NCI-H1417 treated with DMSO at 0.1 percent for 48 hours (cell line): ENCODE measurements at regions not wholly inside any gene's neighbourhood (a gene's known extent, or its start where the extent isn't known, plus 50 kb on each side); places are given as distances from the start of the nearest gene placed in this dataset.
"Not testable (repeated sequence)": the region's sequence is repeated elsewhere in the genome, so short reads cannot be mapped to it uniquely, and the experiment has no call there.

Source experiments
- DNase-seq: peaks from one replicate; lab custom pipeline; 2025; lab: John Stamatoyannopoulos, UW

DNA sequence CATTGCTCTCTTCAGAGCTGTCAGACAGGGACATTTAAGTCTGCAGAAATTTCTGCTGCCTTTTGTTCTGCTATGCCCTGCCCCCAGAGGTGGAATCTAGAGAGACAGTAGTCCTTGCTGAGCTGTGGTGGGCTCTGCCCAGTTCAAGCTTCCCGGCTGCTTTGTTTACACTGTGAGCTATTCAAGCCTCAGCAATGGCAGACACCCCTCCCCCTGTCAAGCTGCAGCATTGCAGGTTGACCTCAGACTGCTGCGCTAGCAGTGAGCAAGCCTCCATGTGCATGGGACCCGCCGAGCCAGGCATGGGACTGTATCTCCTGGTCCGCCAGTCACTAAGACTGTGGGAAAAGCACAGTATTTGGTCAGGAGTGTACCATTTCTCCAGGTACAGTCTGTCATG is 53.6 kb upstream of the MAPK10 start:
- not testable (repeated sequence) for DNase-seq

DNA sequence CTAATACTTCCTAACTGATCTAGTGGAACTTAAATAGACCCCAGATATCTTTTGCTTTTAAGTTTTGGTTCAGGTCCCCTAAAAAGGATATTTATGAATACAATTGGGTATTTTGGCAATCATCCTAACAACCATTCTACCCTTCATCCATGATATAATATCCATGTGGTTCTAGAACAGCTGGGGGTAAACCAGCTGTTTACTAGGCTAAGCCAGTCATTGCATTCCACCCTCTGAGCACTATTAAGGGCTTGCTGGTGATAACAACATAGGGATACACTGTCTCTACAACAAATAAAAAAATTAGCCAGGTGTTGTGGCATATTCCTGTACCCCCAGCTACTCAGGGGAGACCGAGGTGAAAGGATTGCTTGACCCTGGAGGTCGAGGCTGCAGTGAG is 54.8 kb upstream of the MAPK10 start:
- no peak for DNase-seq

DNA sequence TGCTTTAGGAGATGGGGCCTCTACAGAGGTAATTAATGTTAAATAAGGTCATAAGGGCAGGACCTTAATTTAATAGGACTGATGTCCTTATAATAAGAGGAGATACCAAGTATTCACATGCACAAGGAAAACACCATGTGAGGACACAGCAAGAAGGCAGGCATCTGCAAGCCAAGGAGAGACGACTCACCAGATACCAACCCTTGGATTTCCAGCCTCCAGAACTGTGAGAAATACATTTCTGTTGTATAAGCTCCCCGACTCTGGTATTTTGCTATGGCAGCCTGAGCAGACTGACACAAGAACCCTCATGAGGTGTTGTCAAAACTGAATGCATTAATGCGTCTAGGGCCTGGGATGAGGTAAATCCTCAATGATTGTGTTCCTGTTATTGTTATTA is 56.2 kb upstream of the MAPK10 start:
- no peak for DNase-seq

DNA sequence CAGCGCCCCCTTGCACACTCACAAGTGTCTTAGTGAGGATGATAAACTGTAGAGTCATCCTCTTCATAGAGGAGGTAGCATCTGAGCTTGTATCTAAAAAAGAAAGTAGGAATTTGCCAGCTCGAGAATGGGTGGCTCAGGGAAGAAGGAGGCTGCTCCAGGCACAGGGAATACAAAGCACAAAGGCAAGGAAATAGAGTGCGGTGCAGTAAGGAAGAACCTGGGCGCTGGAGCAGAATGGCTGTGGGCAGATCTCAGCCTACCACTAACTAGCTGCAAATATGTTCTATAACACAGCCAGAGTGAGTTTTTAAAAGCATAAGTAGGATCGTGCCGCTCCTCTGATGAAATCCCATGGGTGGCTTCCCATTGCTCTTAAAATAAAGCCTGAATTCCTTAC is 61.6 kb upstream of the MAPK10 start:
- DNase-seq, result no peak

DNA sequence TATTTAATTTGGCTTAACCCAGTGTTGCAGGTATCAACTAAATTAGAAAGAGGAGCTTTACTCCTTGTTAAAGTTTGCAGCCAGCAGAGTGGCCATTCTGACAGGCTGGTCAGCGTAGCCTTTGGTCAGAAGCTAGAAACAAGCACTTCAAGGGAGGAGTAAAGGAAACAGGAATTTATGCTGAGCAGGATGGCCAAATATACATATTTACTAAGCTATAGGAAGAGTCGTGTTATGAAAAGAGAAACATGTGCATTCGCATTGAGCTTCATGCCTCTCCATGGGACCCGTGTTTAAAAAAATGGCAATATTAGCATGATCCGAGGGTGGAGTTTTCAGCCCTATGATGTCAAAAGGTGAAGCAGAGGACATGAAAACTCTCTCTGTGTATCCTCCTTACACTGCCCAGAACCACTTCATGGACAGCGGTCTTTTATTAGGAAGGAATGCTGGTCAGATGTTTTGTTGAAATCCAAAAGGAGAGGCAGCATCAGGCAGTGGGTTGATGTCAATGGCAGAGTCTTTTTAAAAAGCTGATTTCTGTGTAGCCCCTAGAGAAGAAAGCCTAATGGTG is 71.8 kb upstream of the MAPK10 start:
- no peak for DNase-seq

DNA sequence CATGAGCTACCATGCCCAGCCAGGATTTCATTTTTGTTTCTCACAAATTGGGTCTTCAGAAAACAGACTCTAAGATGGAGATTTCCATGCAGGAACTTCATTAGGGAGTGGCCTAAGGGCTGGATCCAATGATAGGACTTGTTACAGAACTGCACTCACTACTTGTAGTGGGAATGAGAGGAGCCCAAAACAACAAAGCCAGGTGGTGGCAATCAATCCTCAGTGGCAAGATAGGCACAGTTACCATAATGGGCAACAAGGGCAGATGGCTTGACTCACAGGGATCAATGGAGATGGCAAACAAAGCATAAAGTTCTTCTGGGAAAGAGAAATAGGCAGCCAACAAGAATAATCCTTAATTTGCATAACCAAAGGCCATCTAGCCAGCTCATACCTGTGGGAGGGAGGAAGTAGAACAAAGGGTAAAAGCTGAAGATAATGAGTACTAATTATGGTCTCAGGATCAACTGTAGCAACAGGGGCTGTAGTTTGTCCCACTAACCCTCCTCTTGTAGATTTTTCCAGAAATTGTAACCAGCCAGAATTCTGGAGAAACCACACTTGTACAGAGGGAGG is 72.8 kb upstream of the MAPK10 start:
- DNase-seq, result no peak

DNA sequence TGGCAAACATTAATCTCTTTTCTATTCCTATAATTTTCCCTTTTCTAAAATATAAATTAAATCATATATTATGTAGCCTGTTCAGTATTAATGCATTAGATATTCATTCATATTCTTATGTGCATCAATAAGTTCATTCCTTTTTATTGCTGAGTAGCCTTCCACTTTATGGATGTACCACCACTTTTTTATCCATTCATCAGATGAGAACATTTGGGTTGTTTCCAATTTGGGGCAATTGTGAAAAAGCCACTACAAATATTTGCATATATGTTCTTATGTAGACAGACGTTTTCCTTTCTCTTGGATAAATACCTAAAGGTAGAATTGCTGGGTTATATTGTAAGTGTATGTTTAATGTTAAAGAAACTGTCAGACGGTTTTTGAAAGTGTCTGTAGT is 79.4 kb upstream of the MAPK10 start:
- DNase-seq, result no peak

DNA sequence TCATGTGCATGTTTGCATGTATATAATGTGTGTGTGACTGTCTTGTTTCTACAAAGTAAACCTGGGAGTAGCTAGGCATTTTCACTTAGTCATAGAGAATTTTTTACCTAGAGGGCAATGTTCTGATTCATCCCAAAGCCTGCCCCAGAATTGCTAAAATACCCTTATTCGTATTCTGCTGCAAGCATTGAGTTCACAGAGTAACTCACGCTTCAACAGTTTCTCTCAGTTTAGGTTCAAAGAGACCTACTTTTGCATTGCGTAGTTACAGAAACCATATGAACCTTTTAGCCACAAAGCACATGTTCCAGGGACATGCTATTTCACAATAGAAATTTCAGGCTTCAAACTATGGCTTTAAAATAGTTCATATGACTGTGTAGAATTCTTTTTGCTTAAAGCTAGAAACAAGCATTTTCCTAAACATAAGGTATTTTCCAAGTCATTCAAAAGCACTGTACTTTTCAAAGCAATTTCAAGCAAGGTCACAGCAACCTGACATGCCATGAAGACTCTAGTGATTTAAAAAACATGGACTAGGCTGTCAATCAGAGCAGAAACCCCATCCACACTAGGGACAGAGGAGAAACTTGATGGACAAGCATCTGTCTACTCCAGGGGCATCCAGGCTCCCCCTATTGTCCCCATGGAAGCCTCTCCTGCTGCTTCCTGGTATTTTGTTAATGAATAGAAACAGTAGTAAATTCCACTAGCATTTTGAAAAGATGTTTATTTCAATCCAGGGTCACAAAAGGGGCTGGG is 81.5 kb upstream of the MAPK10 start:
- DNase-seq, result no peak

DNA sequence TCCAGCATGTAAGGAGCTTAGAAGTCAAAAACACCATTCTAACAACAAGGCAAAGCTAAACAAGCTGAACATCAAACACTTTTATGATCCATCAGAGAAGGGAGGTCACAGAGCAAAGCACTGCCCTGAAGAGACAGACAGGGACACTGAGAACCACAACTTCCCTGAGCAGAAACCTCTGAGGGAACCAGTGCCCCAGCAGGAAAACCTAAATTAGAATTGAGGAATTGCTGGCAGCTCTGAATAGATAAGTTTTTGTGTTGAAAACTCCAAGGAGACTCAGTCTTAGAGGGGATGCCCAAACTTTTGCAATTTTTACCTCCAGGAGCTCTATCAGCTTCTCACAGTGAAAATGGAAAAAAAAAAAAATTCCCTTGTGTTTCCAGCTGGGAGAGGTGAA is 83.0 kb upstream of the MAPK10 start:
- DNase-seq, result no peak

DNA sequence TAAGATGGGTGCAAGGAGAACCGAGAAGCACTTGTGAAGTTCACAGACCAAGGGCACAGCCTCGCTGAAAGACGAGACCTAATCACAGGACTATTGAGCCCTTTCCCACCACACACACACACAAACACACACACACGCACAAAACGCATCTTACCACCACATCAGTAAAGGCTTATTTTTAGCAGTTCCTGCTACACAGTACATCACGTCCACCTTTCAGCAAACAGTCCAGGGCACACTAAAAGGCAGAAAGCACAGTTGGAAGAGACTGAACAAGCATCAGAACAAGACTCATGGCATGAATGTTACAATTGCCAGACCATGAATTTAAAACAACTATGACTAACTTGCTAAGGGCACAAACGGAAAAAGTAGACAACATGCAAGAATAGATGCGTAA is 83.6 kb upstream of the MAPK10 start:
- DNase-seq, result no peak

DNA sequence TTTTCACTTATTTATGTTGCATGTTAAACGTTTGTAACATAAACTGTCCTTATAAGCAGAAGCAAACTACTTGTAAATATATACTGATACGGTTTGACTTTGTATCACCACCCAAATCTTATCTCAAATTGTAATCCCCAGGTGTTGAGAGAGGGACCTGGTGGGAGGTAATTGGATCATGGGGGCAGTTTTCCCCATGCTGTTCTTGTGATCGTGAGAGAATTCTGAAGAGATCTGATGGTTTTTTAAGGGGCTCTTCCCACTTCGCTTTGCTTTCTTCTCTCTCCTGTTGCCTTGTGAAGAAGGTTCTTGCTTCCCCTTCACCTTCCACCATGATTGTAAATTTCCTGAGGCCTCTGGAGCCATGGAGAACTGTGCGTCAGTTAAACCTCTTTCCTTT is 87.1 kb upstream of the MAPK10 start:
- no peak for DNase-seq

DNA sequence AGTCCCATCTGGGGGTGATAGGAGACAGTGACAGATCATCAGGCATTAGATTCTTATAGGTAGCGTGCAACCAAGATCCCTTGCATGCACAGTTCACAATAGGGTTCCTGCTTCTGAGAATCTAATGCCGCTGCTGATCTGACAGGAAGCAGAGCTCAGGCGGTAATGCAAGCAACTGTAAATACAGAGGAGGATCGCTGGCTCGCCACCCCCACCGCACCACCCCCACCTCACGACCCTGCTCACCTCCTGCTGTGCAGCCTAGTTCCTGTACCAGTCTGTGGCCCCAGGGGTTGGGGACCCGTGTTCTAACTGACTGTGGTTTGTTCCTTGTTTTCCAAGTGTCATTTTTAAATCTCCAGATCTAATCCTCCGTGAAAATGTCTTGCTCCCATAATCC is 89.0 kb upstream of the MAPK10 start:
- DNase-seq, result no peak

DNA sequence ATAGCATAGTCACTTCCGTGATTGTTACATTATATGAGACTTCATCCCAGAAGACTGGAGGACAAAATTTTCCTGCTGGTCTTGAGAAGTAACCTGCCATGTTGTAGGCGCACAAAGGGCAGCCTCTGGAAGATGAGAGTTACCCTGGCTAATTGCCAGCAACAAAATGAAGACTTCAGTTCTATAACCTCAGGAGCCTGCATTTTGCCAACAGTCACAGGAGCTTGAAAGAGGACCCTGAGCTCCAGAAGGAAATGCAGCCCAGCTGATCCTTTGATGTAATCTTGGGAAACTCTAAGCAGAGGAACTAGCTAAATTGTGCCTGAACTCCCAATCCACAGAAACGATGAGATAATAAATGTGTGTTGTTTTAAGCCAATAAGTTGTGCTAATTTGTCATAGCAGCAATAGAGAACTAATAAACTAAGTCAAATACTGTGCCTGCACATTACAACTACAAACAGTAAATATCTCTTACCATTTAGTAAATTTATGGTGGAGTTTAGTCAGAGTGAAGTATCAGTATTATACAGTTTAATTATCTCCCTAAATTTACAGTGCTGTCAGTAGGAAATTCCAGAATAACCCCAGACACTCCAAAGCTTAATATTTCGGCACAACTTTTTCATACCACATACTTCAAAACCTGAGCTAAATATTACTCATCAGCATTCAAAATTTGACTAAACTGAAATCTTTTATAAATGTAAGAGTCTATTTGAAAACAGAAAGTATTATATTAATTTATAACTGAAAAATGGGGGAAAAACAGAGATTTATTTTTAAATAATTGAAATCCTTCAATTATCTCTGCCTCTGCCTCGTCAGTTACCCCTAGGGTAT is 90.1 kb upstream of the MAPK10 start:
- DNase-seq, result no peak

DNA sequence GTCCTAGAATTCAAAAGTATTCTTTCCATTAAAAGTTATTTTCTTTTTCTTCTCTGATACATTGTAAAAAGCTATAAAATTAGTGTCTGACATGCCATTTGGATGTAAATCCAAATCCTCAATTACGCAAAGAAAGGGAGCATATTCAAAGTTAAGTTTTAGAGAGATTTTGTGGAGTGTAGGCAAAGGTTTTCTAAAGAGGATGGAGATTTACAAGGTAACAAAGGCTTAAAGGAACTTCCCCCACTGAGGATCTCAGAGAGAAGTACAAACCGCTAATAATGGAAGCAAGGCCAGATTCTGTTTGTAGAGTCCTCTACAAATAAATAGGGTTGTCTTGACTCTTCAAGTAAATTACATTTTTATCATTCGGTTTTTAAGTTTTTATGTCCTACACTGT is 91.0 kb upstream of the MAPK10 start:
- DNase-seq, result no peak

DNA sequence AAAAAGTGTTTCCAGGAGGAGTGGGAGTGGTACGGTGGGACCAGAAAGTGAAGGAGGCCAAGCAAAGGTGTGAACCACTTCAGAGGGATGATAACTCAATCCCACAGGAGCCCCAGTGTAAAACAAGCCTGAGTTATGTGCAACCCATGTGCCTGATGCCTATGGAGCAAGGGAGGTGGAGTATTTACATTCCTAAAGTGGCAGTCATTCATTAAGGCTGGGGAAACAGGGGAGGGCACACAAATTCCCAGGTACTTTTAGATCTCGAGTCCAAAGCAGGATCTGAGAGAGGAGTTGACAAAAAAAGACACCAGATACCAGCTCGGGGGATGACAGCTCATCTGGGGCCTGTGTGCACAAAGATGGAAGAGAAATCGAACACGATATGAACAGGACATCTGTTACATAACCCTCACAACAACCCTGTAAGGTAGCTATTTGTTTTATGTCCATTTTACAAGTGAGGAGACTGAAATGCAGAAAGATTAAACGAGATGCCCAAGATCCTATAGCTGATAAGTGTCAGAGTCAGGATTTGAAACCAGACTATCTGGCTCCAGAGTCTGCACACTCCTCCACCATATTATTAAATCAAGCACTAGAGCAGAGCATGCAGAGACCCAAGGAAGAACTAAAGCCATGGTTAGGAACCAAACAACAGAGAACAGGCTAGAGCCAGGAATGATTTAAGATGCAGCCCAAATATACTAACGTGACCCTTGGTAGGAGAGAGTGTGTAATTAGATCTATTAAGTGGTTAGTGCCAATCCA is 91.9 kb upstream of the MAPK10 start:
- DNase-seq, result peak; percentile 61

DNA sequence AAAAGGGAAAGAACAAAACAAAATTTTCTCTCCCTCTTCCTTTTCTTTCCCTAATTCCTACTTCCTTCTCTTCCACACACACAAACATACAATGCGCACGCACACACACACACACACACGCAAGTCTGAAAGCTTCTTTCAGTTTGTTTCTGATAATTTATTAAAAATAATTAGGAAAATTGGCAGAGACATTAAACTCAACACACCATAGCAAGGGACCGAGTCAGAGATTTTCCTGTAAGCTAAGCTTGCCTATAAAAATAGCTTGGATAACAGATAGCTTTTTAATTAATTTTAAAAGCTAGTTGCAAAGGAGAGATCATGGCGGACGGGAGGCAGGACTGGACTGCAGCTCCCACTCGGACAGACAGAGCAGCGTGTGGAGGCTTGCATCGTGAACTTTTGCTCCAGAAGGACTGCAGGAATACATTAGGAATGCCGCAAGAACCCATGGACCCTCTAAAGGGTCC is 92.6 kb upstream of the MAPK10 start:
- DNase-seq, result peak; percentile 61

DNA sequence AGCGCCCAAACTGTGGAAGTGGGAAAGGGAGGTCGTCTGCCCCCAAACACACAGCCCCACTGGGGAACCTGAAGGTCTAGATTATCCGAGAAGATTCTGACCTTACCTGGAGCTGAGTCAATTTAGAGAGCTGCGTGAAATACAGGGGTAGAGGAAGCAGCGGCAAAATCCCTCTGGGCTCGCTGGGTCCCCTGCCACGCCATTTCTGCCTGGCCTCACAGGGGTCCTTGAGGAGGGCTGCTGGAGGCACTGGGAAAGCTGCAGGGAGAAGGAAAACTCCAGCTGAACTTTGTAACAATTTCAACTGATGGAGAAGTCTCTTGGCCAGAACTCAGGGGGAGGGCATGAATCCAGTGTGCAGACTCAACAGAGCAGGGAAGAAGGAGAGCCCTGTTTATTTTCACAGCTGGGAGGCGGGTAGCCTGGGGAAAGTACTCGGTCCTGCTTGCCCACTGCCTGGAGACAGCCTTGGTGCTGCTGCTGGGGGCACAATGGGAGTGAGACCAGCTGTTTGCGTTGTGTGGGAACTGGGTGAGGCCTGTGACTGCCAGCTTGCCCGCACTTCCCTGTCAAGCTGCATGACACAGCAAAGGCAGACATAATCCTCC is 93.2 kb upstream of the MAPK10 start:
- DNase-seq, result no peak

DNA sequence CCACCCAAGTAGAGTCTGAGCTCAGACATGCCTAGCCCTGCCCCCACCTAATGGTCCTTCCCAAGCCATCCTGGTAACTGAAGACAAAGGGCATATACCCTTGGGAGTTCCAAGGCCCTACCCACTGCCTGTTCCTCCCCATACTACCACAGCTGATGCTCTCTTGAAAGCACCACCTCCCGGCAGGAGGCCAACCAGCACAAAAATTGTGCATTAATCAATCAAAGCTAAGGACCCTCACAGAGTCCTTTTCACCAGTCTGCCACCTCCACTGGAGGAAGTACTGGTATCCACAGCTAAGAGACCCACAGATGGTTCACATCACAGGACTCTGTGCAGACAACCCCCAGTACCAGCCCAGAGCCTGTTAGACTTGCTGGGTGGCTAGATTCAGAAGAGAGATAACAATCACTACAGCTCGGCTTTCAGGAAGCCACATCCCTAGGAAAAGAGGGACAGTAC is 93.8 kb upstream of the MAPK10 start:
- DNase-seq, result not testable (repeated sequence)

DNA sequence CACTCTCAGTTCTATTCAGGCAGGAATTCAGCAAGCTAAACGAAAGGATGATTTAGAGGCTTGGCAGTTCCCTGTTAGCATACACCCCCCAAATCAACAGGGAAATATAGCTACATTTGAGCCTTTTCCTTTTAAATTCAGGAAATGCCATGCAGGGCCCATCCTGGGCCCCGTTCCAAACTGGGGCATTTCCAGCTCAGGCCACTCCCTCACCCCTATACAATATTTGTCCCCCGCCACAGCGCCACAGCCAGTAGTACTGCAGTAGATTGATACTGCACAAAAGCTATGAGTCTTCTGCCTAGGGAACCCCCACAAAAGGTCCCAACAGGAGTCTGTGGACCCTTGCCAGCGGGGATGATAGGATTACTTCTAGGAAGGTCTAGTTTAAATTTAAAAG is 102.0 kb upstream of the MAPK10 start:
- no peak for DNase-seq

DNA sequence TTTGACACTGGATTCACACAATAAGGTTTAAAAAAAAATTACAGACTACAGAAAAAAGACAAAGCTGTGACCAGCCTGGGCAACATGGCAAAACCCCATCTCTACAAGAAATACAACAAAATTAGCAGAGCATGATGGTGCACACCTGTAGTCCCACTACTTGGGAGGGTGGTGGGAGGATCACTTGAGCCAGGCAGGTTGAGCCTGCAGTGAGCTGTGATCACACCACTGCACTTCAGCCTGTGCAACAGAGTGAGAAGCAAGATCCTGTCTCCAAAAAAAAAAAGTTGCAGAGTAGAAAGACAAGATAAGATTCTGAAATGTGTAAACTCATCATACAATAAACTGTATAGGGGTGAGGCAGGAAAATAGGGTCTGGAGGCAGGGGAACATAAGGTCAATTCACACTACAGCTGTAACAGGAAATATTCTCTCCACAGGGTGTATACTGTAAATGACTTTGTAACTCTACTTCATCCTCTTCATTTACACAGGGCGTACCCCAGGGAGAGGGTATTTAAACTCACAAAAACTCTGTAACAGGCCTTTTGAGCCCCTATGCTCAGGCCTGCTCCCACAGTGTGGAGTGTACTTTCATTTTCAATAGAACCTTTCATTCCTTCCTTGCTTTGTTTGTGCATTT is 112.6 kb upstream of the MAPK10 start:
- no peak for DNase-seq

DNA sequence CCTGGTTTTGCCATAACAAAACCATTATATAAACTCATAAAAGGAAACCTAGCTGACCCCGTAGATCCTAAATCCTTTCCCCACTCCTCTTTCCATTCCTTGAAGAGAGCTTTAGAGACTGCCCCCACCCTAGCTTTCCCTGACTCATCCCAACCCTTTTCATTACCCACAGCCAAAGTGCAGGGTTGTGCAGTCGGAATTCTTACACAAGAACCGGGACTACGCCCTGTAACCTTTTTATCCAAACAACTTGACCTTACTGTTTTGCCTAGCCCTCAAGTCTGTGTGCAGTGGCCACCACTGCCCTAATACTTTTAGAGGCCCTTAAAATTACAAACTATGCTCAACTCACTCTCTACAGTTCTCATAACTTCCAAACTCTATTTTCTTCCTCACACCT is 116.0 kb upstream of the PTPN13 start:
- not testable (repeated sequence) for DNase-seq
